SK-N-SH treated with all-trans-retinoic acid at 6 μM for 48 hours (cell line): ENCODE measurements at regions not wholly inside any gene's neighbourhood (a gene's known extent, or its start where the extent isn't known, plus 50 kb on each side); places are given as distances from the start of the nearest gene placed in this dataset.

ENCODE experiments used
- CREB5 ChIP-seq: fragments of 250-450 bp; sonication (Bioruptor Pico); IDR thresholded peaks from 2 replicates; pipeline ENCODE4 v1.5.1; 2020; ENCODE audit warnings: low read depth, mild to moderate bottlenecking, moderate library complexity
- CSDC2 ChIP-seq: fragments of 250-450 bp; sonication (Bioruptor Pico); IDR thresholded peaks from 2 replicates; pipeline ENCODE4 v1.5.0; 2020; ENCODE audit warnings: mild to moderate bottlenecking, moderate library complexity
- CSRNP3 ChIP-seq: fragments of 250-450 bp; sonication (Bioruptor Pico); IDR thresholded peaks from 2 replicates; pipeline ENCODE4 v1.5.1; 2021; ENCODE audit warnings: mild to moderate bottlenecking, moderate library complexity
- ESRRG ChIP-seq: fragments of 250-450 bp; sonication (Bioruptor Pico); IDR thresholded peaks from 2 replicates; pipeline ENCODE4 v1.6.1; 2021; ENCODE audit warnings: mild to moderate bottlenecking
- PPARA ChIP-seq: fragments of 250-450 bp; sonication (Bioruptor Pico); IDR thresholded peaks from 2 replicates; pipeline ENCODE4 v1.5.0; 2020; ENCODE audit warnings: mild to moderate bottlenecking, borderline replicate concordance
- RARB ChIP-seq: fragments of 250-450 bp; sonication (Bioruptor Pico); IDR thresholded peaks from 2 replicates; pipeline ENCODE4 v1.8.0; 2021; ENCODE audit warnings: mild to moderate bottlenecking, moderate library complexity
- ZNF8 ChIP-seq: fragments of 450-650 bp; formaldehyde crosslinking; IDR thresholded peaks from 2 replicates; pipeline ENCODE4 v1.5.0; 2020; ENCODE audit warnings: mild to moderate bottlenecking, moderate library complexity

- no peak for TF ChIP-seq PPARA
- no peak for TF ChIP-seq CSRNP3 (CRISPR knock-in tag)
- no peak for TF ChIP-seq ESRRG (CRISPR knock-in tag)
- TF ChIP-seq RARB, result no peak
- no peak for TF ChIP-seq CREB5 (CRISPR knock-in tag)
- TF ChIP-seq CSDC2 (CRISPR knock-in tag), result no peak
- TF ChIP-seq ZNF8 (CRISPR knock-in tag), result no peak
Observed at GRCh38 chr3:16761571-16761970, 123.2 kb upstream of the PLCL2 start.
